Esophagus muscularis mucosa (tissue), 4 donors: ENCODE measurements at regions not wholly inside any gene's neighbourhood (a gene's known extent, or its start where the extent isn't known, plus 50 kb on each side); places are given as distances from the start of the nearest gene placed in this dataset.

Experiments
- DNase-seq: peaks from one replicate; pipeline ENCODE4 v3.0.0-alpha.2; 2017; ENCODE audit errors: extremely low spot score
- H3K27ac ChIP-seq, 4 donors: fragments of 200-600 bp; sonication (generic); replicated peaks in 1 of 4; 1 replicate in 3 of 4; 2 replicates in 1 of 4; pipeline ENCODE4 v1.5.1; 2016 to 2019; ENCODE audit warnings: mild to moderate bottlenecking in 1 of 4
- H3K27me3 ChIP-seq, 4 donors: fragments of 200-600 bp; sonication (generic); one replicate each; pipeline versions ENCODE4 v1.5.1 to v1.6.0; 2016 to 2019
- H3K36me3 ChIP-seq, 4 donors: fragments of 200-600 bp; sonication (generic); one replicate each; pipeline ENCODE4 v1.5.1; 2016 to 2019
- H3K4me1 ChIP-seq, 4 donors: fragments of 200-600 bp; sonication (generic); one replicate each; pipeline ENCODE4 v1.5.1; 2016 to 2019
- H3K4me3 ChIP-seq, 4 donors: fragments of 200-600 bp; sonication (generic); 1 replicate in 2 of 4; 2 replicates in 2 of 4; pipeline ENCODE4 v1.5.1; 2016 to 2019; ENCODE audit warnings: mild to moderate bottlenecking in 4 of 4, moderate library complexity in 1 of 4
- H3K9me3 ChIP-seq, 4 donors: fragments of 200-600 bp; sonication (generic); 1 replicate in 3 of 4; 2 replicates in 1 of 4; pipeline ENCODE4 v1.5.1; 2016 to 2019
- CTCF ChIP-seq, 3 experiments: fragments of 200-600 bp in 2 of 3; fragments of 450-650 bp in 1 of 3; sonication (generic) in 2 of 3; IDR thresholded peaks; one replicate each; pipeline ENCODE4 v1.5.1; 2017 to 2019; ENCODE audit warnings: antibody characterized with exemption in 3 of 3, mild to moderate bottlenecking in 2 of 3, moderate library complexity in 1 of 3
- EP300 ChIP-seq: sonication (generic); formaldehyde crosslinking; IDR thresholded peaks from one replicate; pipeline ENCODE4 v1.6.1; 2017; ENCODE audit warnings: antibody characterized with exemption
- POLR2A ChIP-seq: fragments of 450-650 bp; IDR thresholded peaks from one replicate; pipeline ENCODE4 v1.6.1; 2017; ENCODE audit warnings: antibody characterized with exemption, moderate library complexity, mild to moderate bottlenecking, low read depth
- POLR2AphosphoS5 ChIP-seq, 2 donors: sonication (generic); formaldehyde crosslinking; IDR thresholded peaks; one replicate each; pipeline ENCODE4 v1.6.1; 2017; ENCODE audit warnings: antibody characterized with exemption in 2 of 2
- WGBS: methylation state at CpG from one replicate; pipeline ENCODE4 v1.1.5; 2018; 5-methylcytosine and 5-hydroxymethylcytosine counted together
- intact Hi-C: fragments of 100-400 bp; cut with DNase I; formaldehyde crosslinking; loops from one replicate; pipeline ENCODE4 v1.15.1; 2023

DNA sequence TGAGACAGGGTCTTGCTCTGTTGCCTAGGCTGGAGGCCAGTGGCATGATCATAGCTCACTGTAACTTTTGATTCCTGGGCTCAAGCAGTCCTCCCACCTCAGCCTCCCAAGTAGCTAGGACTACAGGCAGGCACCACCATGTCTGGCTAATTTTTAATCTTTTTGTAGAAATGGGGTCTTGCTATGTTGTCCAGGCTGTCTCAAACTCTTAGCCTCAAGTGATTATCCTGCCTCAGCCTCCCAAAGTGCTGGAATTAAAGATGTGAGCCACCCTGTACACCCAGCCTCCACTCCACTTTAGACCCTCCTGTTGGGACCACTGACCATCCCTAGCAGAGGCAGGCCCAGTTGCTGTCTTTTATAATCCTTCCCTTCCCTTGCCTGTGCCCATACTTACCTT, 63.3 kb upstream of the OSBPL8 start:
- DNase-seq: no peak
- no peaks in the 10 kb centered on the region for H3K9me3 ChIP-seq
- H3K36me3 ChIP-seq: no peaks in the 10 kb centered on the region
- no peaks in the 10 kb centered on the region for H3K27me3 ChIP-seq
- no peak overlapping the region for H3K27ac ChIP-seq
- intact Hi-C loops: loop anchor here (5.0 kb wide), 1 partner anchor 389 kb away; no protein-coding TSS in a partner anchor
- H3K4me1 ChIP-seq: peaks cover 0 to 7% (median 5%) of the 10 kb centered on the region in 4 donors
- no peak for TF ChIP-seq POLR2A
- no peak for TF ChIP-seq POLR2AphosphoS5 (IDR thresholded peaks at IDR 0.05)
- TF ChIP-seq CTCF (IDR thresholded peaks at IDR 0.05): no peak
- TF ChIP-seq EP300: no peak
- H3K4me3 ChIP-seq: no peak overlapping the region

GRCh38 chr12:76623931-76624330, 64.4 kb upstream of the OSBPL8 start:
- WGBS: 74% methylated on average over 2 of the region's 2 CpGs

GRCh38 chr12:76627346-76628135, 68.0 kb upstream of the OSBPL8 start:
- Histone ChIP-seq H3K4me1 (no peaks in the 10 kb centered on the region), H3K36me3 (no peaks in the 10 kb centered on the region), H3K9me3 (no peaks in the 10 kb centered on the region), H3K27ac (no peak overlapping the region), H3K4me3 (no peak overlapping the region), H3K27me3 (no peaks in the 10 kb centered on the region)
- DNase-seq: no peak
- no peak for TF ChIP-seq EP300
- no peak for TF ChIP-seq POLR2A
- TF ChIP-seq CTCF (IDR thresholded peaks at IDR 0.05): no peak
- TF ChIP-seq POLR2AphosphoS5 (IDR thresholded peaks at IDR 0.05): no peak
- intact Hi-C loops: no loop called here
- 92% methylated on average over 4 of the region's 4 CpGs for WGBS

More at GRCh38 chr12:76623931-76624330, 64.4 kb upstream of the OSBPL8 start:
- H3K27me3 ChIP-seq: no peaks in the 10 kb centered on the region
- intact Hi-C loops: loop anchor here (5.0 kb wide), 1 partner anchor 388 kb away; no protein-coding TSS in a partner anchor
- TF ChIP-seq POLR2AphosphoS5 (IDR thresholded peaks at IDR 0.05) (no peak), EP300 (no peak), CTCF (IDR thresholded peaks at IDR 0.05) (no peak), POLR2A (no peak)
- no peaks in the 10 kb centered on the region for H3K36me3 ChIP-seq
- no peak overlapping the region for H3K4me3 ChIP-seq
- no peaks in the 10 kb centered on the region for H3K9me3 ChIP-seq
- H3K4me1 ChIP-seq: peaks cover 0 to 7% (median 5%) of the 10 kb centered on the region in 4 donors
- H3K27ac ChIP-seq: no peak overlapping the region
- DNase-seq: no peak

GRCh38 chr12:76628745-76629144, 69.2 kb upstream of the OSBPL8 start:
- no peaks in the 10 kb centered on the region for H3K36me3 ChIP-seq
- H3K27ac ChIP-seq: no peak overlapping the region
- TF ChIP-seq EP300: no peak
- TF ChIP-seq POLR2A: no peak
- TF ChIP-seq POLR2AphosphoS5 (IDR thresholded peaks at IDR 0.05): no peak
- no peak for TF ChIP-seq CTCF (IDR thresholded peaks at IDR 0.05)
- no peaks in the 10 kb centered on the region for H3K27me3 ChIP-seq
- intact Hi-C loops: no loop called here
- no peak for DNase-seq
- no peak overlapping the region for H3K4me3 ChIP-seq
- H3K9me3 ChIP-seq: no peaks in the 10 kb centered on the region
- H3K4me1 ChIP-seq: no peaks in the 10 kb centered on the region

GRCh38 chr12:76631741-76632140, 72.2 kb upstream of the OSBPL8 start:
- TF ChIP-seq CTCF (IDR thresholded peaks at IDR 0.05) (no peak), POLR2AphosphoS5 (IDR thresholded peaks at IDR 0.05) (no peak), EP300 (no peak), POLR2A (no peak)
- Histone ChIP-seq H3K9me3 (no peaks in the 10 kb centered on the region), H3K36me3 (no peaks in the 10 kb centered on the region), H3K27me3 (no peaks in the 10 kb centered on the region), H3K4me3 (no peak overlapping the region), H3K27ac (no peak overlapping the region), H3K4me1 (no peaks in the 10 kb centered on the region)
- DNase-seq: no peak
- intact Hi-C loops: no loop called here
- 89% methylated on average over 2 of the region's 2 CpGs for WGBS
